K562 (cell line): ENCODE measurements at regions not wholly inside any gene's neighbourhood (a gene's known extent, or its start where the extent isn't known, plus 50 kb on each side); places are given as distances from the start of the nearest gene placed in this dataset.

Source experiments
- CBX5 ChIP-seq: IDR thresholded peaks from 2 replicates; pipeline ENCODE4 v1.6.1; 2014; ENCODE audit warnings: low read depth, borderline replicate concordance
- CHD2 ChIP-seq: IDR thresholded peaks from 2 replicates; pipeline ENCODE4 v1.6.1; 2011; ENCODE audit warnings: low read depth, low read length
- TRIM24 ChIP-seq, 2 experiments: fragments of 450-650 bp; IDR thresholded peaks; 2 replicates each; pipeline ENCODE4 v1.6.1; 2016

DNA sequence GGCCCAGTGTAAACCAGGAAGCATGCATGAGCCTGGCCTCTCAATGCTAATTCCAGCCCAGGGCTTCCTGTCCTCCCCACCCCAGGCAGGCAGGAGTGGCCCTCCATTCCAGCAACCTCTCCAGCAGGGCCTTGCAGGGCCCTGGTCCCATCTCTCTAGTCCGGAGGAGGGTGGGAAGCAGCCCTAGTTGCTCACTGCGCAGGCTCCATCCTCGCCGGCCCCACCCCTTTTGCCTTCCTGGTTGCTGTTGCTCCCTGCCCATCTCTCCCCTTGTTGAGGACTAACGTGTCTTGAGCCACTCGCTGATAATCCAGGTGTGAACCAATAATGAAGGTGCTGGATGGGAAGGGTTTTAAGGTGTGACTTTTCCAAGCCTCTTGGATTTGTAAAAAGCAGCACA is 161.2 kb upstream of the BCOR start:
- TF ChIP-seq TRIM24 (IDR thresholded peaks at IDR 0.05): no peak
- no peak for TF ChIP-seq CHD2
- no peak for TF ChIP-seq CBX5
